ENCODE measurements at regions not wholly inside any gene's neighbourhood (a gene's known extent, or its start where the extent isn't known, plus 50 kb on each side); places are given as distances from the start of the nearest gene placed in this dataset.

GRCh38 chr2:49664827-49665226, 510.5 kb upstream of the FSHR start:
- POLR2A ChIA-PET: no interaction called here
- Mint-ChIP-seq H3K4me3 (ENCODE audit: unreplicated experiment) (no peak overlapping the region), H3K9me3 (ENCODE audit: unreplicated experiment) (no peaks in the 10 kb centered on the region), H3K27me3 (ENCODE audit: insufficient read depth, unreplicated experiment) (peaks cover 6% of the 10 kb centered on the region), H3K4me1 (ENCODE audit: low read depth, unreplicated experiment) (no peaks in the 10 kb centered on the region), H3K36me3 (ENCODE audit: insufficient read depth, unreplicated experiment) (no peaks in the 10 kb centered on the region), H3K27ac (ENCODE audit: unreplicated experiment) (no peak overlapping the region)
- Histone ChIP-seq H3K36me3 (ENCODE audit: control insufficient read depth, insufficient read depth, low read length) (no peaks in the 10 kb centered on the region), H3K27me3 (replicated peaks; ENCODE audit: control insufficient read depth, insufficient read depth, low read length) (no peaks in the 10 kb centered on the region), H3K4me1 (no peaks in the 10 kb centered on the region), H3K4me3 (ENCODE audit: low read depth, low read length) (no peak overlapping the region), H3K9me3 (no peaks in the 10 kb centered on the region)
- no peak for DNase-seq
- no peak for TF ChIP-seq CTCF (IDR thresholded peaks at IDR 0.05; ENCODE audit: insufficient read depth in 1 of 2, low read depth in 1 of 2, low read length in 1 of 2, severe bottlenecking in 1 of 2, unreplicated experiment in 1 of 2)
- intact Hi-C loops (cut with micrococcal nuclease; ENCODE audit: unreplicated experiment): no loop called here
- CTCF ChIA-PET: no interaction called here
- no TSS peak for BruUV-seq (replicated peaks)

- H3K9me3 ChIP-seq: no peaks in the 10 kb centered on the region
- Mint-ChIP-seq H3K27me3 (ENCODE audit: insufficient read depth, unreplicated experiment) (peaks cover 11% of the 10 kb centered on the region), H3K27ac (ENCODE audit: unreplicated experiment) (no peak overlapping the region), H3K4me1 (ENCODE audit: low read depth, unreplicated experiment) (no peaks in the 10 kb centered on the region), H3K36me3 (ENCODE audit: insufficient read depth, unreplicated experiment) (no peaks in the 10 kb centered on the region), H3K9me3 (ENCODE audit: unreplicated experiment) (no peaks in the 10 kb centered on the region), H3K4me3 (ENCODE audit: unreplicated experiment) (no peak overlapping the region)
- ChIA-PET POLR2A (no interaction called here), CTCF (no interaction called here)
- no peaks in the 10 kb centered on the region for H3K4me1 ChIP-seq
- DNase-seq: no peak
- intact Hi-C loops (cut with micrococcal nuclease; ENCODE audit: unreplicated experiment): no loop called here
- H3K36me3 ChIP-seq (ENCODE audit: control insufficient read depth, insufficient read depth, low read length): no peaks in the 10 kb centered on the region
- no TSS peak for BruUV-seq (replicated peaks)
- no peak overlapping the region for H3K4me3 ChIP-seq (ENCODE audit: low read depth, low read length)
- TF ChIP-seq CTCF (IDR thresholded peaks at IDR 0.05; ENCODE audit: insufficient read depth in 1 of 2, low read depth in 1 of 2, low read length in 1 of 2, severe bottlenecking in 1 of 2, unreplicated experiment in 1 of 2): no peak
- no peaks in the 10 kb centered on the region for H3K27me3 ChIP-seq (replicated peaks; ENCODE audit: control insufficient read depth, insufficient read depth, low read length)
Measured at GRCh38 chr2:49661809-49662208, 507.5 kb upstream of the FSHR start.

- CTCF ChIA-PET: no interaction called here
- Mint-ChIP-seq H3K27me3 (ENCODE audit: insufficient read depth, unreplicated experiment) (peaks cover 7% of the 10 kb centered on the region), H3K36me3 (ENCODE audit: insufficient read depth, unreplicated experiment) (no peaks in the 10 kb centered on the region), H3K4me1 (ENCODE audit: low read depth, unreplicated experiment) (no peaks in the 10 kb centered on the region), H3K27ac (ENCODE audit: unreplicated experiment) (no peak overlapping the region), H3K4me3 (ENCODE audit: unreplicated experiment) (no peak overlapping the region), H3K9me3 (ENCODE audit: unreplicated experiment) (no peaks in the 10 kb centered on the region)
- Histone ChIP-seq H3K27me3 (replicated peaks; ENCODE audit: control insufficient read depth, insufficient read depth, low read length) (no peaks in the 10 kb centered on the region), H3K9me3 (no peaks in the 10 kb centered on the region), H3K4me3 (ENCODE audit: low read depth, low read length) (no peak overlapping the region), H3K4me1 (no peaks in the 10 kb centered on the region), H3K36me3 (ENCODE audit: control insufficient read depth, insufficient read depth, low read length) (no peaks in the 10 kb centered on the region)
- TF ChIP-seq CTCF (IDR thresholded peaks at IDR 0.05; ENCODE audit: insufficient read depth in 1 of 2, low read depth in 1 of 2, low read length in 1 of 2, severe bottlenecking in 1 of 2, unreplicated experiment in 1 of 2): no peak
- POLR2A ChIA-PET: no interaction called here
- DNase-seq: no peak
- intact Hi-C loops (cut with micrococcal nuclease; ENCODE audit: unreplicated experiment): no loop called here
- no TSS peak for BruUV-seq (replicated peaks)
Measured at GRCh38 chr2:49656853-49657252, 502.5 kb upstream of the FSHR start.
